NB4 (cell line): ENCODE measurements at regions not wholly inside any gene's neighbourhood (a gene's known extent, or its start where the extent isn't known, plus 50 kb on each side); places are given as distances from the start of the nearest gene placed in this dataset.

Source experiments
- CTCF ChIP-seq: IDR thresholded peaks from one replicate; pipeline ENCODE4 v1.5.1; 2012; ENCODE audit warnings: low read depth, low read length
- MYC ChIP-seq: IDR thresholded peaks from 2 replicates; pipeline ENCODE4 v1.6.1; 2011; ENCODE audit warnings: low read depth, low read length
- POLR2A ChIP-seq: IDR thresholded peaks from 2 replicates; pipeline ENCODE4 v1.6.1; 2011; ENCODE audit warnings: mild to moderate bottlenecking; ENCODE audit not compliant: insufficient read length; ENCODE audit errors: extremely low read depth
- TF ChIP-seq, protein P1 (sequence below): IDR thresholded peaks from 2 replicates; pipeline ENCODE4 v1.6.1; 2011; ENCODE audit warnings: low read depth, low read length

DNA sequence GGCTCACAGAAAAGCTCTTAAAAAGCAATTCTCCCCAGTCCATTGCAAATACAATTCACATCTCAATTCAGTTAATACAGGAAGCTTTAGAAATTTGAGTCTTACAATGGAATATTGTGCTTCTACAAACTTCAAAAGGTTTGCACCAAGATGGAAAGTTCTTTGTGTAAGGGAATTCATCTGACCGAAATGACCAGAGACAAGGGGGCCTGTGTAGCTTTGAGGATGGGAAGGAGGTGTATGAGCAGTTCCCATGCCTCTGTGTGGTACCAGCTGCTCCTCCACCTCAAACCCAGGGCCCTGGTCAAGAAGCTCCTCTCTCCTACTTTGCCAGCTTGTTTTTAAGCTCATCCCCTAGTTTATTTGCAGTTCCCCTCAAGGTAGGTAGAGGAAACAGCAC lies 312.8 kb upstream of the PKDCC start:
- TF ChIP-seq MYC (no peak), CTCF (no peak), POLR2A (no peak)
- TF ChIP-seq, protein P1, sequence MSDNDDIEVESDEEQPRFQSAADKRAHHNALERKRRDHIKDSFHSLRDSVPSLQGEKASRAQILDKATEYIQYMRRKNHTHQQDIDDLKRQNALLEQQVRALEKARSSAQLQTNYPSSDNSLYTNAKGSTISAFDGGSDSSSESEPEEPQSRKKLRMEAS, result no peak
